AG04449 (cell line): ENCODE measurements at regions not wholly inside any gene's neighbourhood (a gene's known extent, or its start where the extent isn't known, plus 50 kb on each side); places are given as distances from the start of the nearest gene placed in this dataset.

Experiments
- CTCF ChIA-PET: fragments of 350-600 bp; formaldehyde crosslinking; extraction: SDS; loops from one replicate; lab custom pipeline; 2021; ENCODE audit warnings: antibody characterized with exemption; lab: Yijun Ruan, JAX
- POLR2A ChIA-PET: fragments of 400-600, 350-600 bp; formaldehyde crosslinking; extraction: SDS; loops from one replicate; lab custom pipeline; 2020; ENCODE audit warnings: antibody characterized with exemption, inconsistent platforms; lab: Yijun Ruan, JAX
- DNase-seq: peaks from one replicate; pipeline ENCODE4 v3.0.0-alpha.2; 2010; ENCODE audit warnings: low read depth, low spot score
- H3K4me3 ChIP-seq: 2 replicates; pipeline ENCODE4 v1.5.1; 2011; ENCODE audit warnings: low read depth, mild to moderate bottlenecking, control low read depth, low read length
- TF ChIP-seq, protein P1 (sequence below): IDR thresholded peaks from one replicate; pipeline ENCODE4 v1.5.1; 2011; ENCODE audit warnings: mild to moderate bottlenecking, moderate library complexity, low read length, control low read depth, inconsistent platforms; ENCODE audit not compliant: insufficient read depth; ENCODE audit errors: missing control alignments

DNA sequence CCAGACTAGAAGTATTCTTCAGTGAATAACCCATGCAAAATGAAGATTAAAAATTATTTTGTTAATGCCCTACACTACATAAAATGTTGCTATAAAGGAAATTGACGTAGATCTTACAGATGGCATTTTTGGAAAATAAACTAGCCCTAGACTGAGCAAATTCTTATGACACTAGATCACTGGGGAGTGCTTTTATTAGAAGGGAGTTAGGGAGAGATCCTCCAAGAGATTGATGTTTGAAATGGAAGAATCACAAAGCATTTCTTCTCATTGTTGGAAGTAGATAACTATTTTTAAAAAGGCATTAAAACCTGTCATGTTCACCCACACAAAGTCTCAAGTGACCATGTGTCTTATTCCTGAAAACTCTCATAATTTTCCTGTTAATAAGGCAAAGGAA lies 351.1 kb upstream of the TLE4 start:
- POLR2A ChIA-PET: interaction anchor here (0.8 to 1.2 kb wide), 2 partner anchors 24 to 351 kb away, joined by 3 to 5 read pairs; partner anchors contain the start of gene TLE4
- peak; percentile 53 for DNase-seq
- TF ChIP-seq, protein P1, sequence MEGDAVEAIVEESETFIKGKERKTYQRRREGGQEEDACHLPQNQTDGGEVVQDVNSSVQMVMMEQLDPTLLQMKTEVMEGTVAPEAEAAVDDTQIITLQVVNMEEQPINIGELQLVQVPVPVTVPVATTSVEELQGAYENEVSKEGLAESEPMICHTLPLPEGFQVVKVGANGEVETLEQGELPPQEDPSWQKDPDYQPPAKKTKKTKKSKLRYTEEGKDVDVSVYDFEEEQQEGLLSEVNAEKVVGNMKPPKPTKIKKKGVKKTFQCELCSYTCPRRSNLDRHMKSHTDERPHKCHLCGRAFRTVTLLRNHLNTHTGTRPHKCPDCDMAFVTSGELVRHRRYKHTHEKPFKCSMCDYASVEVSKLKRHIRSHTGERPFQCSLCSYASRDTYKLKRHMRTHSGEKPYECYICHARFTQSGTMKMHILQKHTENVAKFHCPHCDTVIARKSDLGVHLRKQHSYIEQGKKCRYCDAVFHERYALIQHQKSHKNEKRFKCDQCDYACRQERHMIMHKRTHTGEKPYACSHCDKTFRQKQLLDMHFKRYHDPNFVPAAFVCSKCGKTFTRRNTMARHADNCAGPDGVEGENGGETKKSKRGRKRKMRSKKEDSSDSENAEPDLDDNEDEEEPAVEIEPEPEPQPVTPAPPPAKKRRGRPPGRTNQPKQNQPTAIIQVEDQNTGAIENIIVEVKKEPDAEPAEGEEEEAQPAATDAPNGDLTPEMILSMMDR: no peak
- H3K4me3 ChIP-seq: no peak overlapping the region
- CTCF ChIA-PET: interaction anchor here (1.5 kb wide), 1 partner anchor 91 kb away, joined by 4 read pairs; no protein-coding TSS in a partner anchor

DNA sequence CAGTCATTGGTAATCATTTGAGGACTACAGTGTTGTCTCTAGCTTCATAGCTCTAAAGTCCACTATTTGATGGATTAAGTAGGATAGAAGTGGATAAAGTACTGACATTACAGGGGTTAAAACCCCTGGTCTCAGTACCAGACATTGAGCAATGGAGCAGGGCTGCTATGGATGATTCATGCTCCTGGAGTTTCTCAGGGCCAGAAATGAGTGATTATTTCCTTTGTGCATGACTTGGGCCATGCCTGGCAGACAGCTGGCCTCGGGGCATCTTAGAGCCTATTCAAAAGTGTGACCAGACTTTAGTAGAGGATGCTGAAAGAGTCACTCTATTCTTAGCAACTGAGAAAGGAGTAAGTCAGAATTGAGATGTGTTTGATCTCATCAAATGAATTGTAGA lies 350.7 kb upstream of the TLE4 start:
- POLR2A ChIA-PET: interaction anchor here (0.6 to 1.2 kb wide), 3 partner anchors 25 to 351 kb away, joined by 3 to 5 read pairs (median 3); partner anchors contain the start of gene TLE4
- TF ChIP-seq, protein P1: no peak
- peak; percentile 73 for DNase-seq
- no peak overlapping the region for H3K4me3 ChIP-seq
- CTCF ChIA-PET: interaction anchor here (1.5 kb wide), 1 partner anchor 91 kb away, joined by 4 read pairs; no protein-coding TSS in a partner anchor

DNA sequence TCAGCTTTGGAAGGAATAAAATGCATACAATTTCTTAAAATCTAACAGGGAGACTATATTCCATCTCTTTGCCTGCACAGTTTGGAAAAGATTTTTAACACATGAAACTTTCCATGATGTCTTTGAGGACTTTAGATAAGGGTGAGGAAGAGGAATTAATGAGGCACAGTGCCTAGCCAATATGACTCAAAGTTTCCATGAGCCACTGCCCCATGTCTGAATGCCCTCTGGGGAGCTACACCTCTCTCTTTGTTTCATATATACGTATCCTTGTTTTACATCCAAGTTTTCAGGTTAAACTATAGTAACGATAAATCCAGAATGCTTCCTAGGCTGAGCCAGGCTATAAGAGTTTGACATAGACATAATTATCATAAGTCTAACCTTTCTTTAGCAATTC lies 349.3 kb upstream of the TLE4 start:
- DNase-seq: no peak
- POLR2A ChIA-PET: interaction anchor here (0.6 kb wide), 1 partner anchor 518 kb away, joined by 4 read pairs; no protein-coding TSS in a partner anchor
- no peak overlapping the region for H3K4me3 ChIP-seq

DNA sequence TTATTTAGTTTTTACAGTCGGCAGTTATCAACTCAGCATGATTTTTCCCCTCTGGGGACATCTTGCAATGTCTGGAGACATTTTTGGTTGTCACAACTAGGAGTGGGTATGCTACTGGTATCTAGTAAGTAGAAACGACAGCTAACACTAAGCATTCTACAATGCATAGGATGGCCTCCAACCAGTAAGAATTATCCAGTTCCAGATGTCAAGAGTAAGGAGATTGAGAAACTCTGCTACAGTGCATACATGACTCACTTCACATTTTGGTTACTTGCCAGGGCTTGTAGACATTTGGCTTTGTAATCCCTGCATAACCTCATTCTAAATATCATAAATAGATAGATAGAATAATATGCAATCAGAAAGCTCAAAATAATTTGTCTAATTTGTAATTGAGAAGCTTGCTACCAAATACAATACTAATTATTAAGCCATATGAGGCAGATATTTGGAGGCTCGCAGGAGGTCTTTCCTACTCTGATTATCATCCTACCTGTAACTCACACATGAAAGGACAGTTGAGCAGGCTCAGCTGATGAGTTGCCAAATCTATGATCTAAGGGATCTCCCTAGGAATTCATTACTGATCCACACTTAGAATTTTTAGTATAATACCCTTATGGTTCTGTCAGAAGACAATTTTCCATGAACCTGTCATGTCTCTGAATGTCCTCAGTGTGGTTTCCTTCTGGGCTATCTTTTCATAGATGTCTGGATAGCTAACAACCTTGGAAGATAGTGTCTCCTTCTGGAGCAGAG lies 346.9 kb upstream of the TLE4 start:
- CTCF ChIA-PET: no interaction called here
- TF ChIP-seq, protein P1: no peak
- H3K4me3 ChIP-seq: no peak overlapping the region
- POLR2A ChIA-PET: interaction anchor here (0.6 kb wide), 2 partner anchors 81 to 346 kb away, joined by 3 read pairs; no protein-coding TSS in a partner anchor
- DNase-seq: peak; percentile 82

More for the DNA sequence above, 349.3 kb upstream of the TLE4 start:
- TF ChIP-seq, protein P1: no peak
- CTCF ChIA-PET: no interaction called here

DNA sequence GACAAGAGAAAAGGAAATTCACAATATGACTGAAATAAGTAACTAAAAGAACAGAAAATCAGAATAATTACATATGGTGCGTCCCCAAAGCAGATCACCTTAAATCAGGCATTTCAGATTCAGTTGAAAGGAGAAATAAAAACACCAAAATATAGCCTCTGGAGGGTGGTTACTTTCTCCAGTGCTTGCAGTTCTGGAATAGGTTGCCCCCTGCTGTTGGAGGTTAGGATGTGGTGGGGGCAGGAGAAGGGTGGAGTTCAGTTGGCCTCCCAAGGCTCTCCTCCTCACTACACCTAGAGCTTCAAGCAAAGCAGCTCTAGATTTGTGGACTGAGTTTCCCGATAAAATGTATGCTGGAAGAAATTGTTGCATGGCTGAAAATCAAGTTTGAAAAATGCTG lies 338.2 kb upstream of the TLE4 start:
- TF ChIP-seq, protein P1: peak; percentile 2
- POLR2A ChIA-PET: no interaction called here
- CTCF ChIA-PET: interaction anchor here (1.2 to 1.3 kb wide), 2 partner anchors 103 to 104 kb away, joined by 3 to 5 read pairs; no protein-coding TSS in a partner anchor
- no peak overlapping the region for H3K4me3 ChIP-seq
- DNase-seq: no peak

DNA sequence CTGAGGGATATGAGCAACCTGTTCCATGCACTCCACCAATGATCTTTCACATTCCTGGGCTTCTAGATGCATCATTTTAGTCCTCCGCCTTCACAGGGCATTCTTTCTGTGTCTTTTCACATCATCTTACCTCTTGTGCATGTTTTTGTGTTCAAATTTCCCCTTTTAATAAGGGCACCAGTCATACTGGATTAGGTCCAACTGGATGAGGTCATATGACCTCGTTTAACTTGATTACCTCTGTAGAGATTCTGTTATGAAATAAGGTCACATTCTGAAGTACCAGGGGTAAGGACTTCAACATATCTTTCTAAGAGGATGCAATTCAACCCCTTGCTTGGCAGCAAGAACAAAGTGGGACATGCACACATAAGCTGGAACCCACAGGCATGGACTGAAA lies 335.3 kb upstream of the TLE4 start:
- no peak for DNase-seq
- no peak overlapping the region for H3K4me3 ChIP-seq
- ChIA-PET POLR2A (no interaction called here), CTCF (interaction anchor here (1.6 kb wide), 1 partner anchor 797 kb away, joined by 3 read pairs; no protein-coding TSS in a partner anchor)
- TF ChIP-seq, protein P1: no peak
